OCI-LY1 (cell line): ENCODE measurements at regions not wholly inside any gene's neighbourhood (a gene's known extent, or its start where the extent isn't known, plus 50 kb on each side); places are given as distances from the start of the nearest gene placed in this dataset.

Experiments used
- H2AFZ ChIP-seq: fragments of 200-600 bp; sonication (generic), shearing (Covaris generic); 2 replicates; pipeline ENCODE4 v1.6.0; 2014; ENCODE audit warnings: antibody characterized with exemption, mild to moderate bottlenecking, low read length
- H3F3A ChIP-seq: fragments of 200-600 bp; sonication (generic), shearing (Covaris generic); 2 replicates; pipeline ENCODE4 v1.6.0; 2014; ENCODE audit warnings: mild to moderate bottlenecking, antibody characterized with exemption, low read length, moderate library complexity; ENCODE audit not compliant: insufficient read depth
- H3K27ac ChIP-seq: fragments of 200-600 bp; sonication (generic); 2 replicates; pipeline ENCODE4 v1.5.1; 2014; ENCODE audit warnings: low read length, mixed run types, mild to moderate bottlenecking, low read depth; ENCODE audit not compliant: poor library complexity, severe bottlenecking
- H3K27me3 ChIP-seq: fragments of 200-600 bp; sonication (generic); 2 replicates; pipeline ENCODE4 v1.6.0; 2014; ENCODE audit warnings: antibody characterized with exemption, mild to moderate bottlenecking, low read length, moderate library complexity; ENCODE audit not compliant: insufficient read depth
- H3K36me3 ChIP-seq: fragments of 200-600 bp; sonication (generic); 2 replicates; pipeline ENCODE4 v1.6.1; 2014; ENCODE audit warnings: mild to moderate bottlenecking, antibody characterized with exemption, low read length, moderate library complexity, mixed read lengths; ENCODE audit not compliant: insufficient read depth
- H3K4me1 ChIP-seq: fragments of 200-600 bp; sonication (generic); 2 replicates; pipeline ENCODE4 v1.5.1; 2014; ENCODE audit warnings: mild to moderate bottlenecking, low read length, moderate library complexity; ENCODE audit not compliant: insufficient read depth, severe bottlenecking
- H3K4me2 ChIP-seq: fragments of 200-600 bp; sonication (generic), shearing (Covaris generic); 2 replicates; pipeline ENCODE4 v1.6.1; 2014; ENCODE audit warnings: low read length
- H3K4me3 ChIP-seq: fragments of 200-600 bp; sonication (generic); 2 replicates; pipeline ENCODE4 v1.5.1; 2014; ENCODE audit warnings: low read length, low read depth, mild to moderate bottlenecking, mixed read lengths; ENCODE audit not compliant: poor library complexity, severe bottlenecking
- H3K79me2 ChIP-seq: fragments of 200-600 bp; shearing (Covaris generic); 2 replicates; pipeline ENCODE4 v1.6.1; 2016; ENCODE audit warnings: mixed run types, low read length, mixed read lengths; ENCODE audit not compliant: insufficient read depth
- H3K9ac ChIP-seq: fragments of 200-600 bp; sonication (generic), shearing (Covaris generic); 2 replicates; pipeline ENCODE4 v1.6.1; 2014; ENCODE audit warnings: mild to moderate bottlenecking, low read length, mixed read lengths
- H3K9me2 ChIP-seq: fragments of 200-600 bp; sonication (generic), shearing (Covaris generic); 2 replicates; pipeline ENCODE4 v1.6.1; 2014; ENCODE audit warnings: low read depth, mild to moderate bottlenecking, low read length, mixed read lengths
- H3K9me3 ChIP-seq: fragments of 200-600 bp; shearing (Covaris generic); 2 replicates; pipeline ENCODE4 v1.6.1; 2014; ENCODE audit warnings: low read length, mixed read lengths
- H4K20me1 ChIP-seq: fragments of 200-600 bp; sonication (generic), shearing (Covaris generic); 2 replicates; pipeline ENCODE4 v1.6.0; 2016; ENCODE audit warnings: mild to moderate bottlenecking, low read length; ENCODE audit not compliant: insufficient read depth
- CTCF ChIP-seq: fragments of 200-600 bp; sonication (generic), shearing (Covaris generic); IDR thresholded peaks from 2 replicates; pipeline ENCODE4 v1.5.1; 2017; ENCODE audit warnings: mild to moderate bottlenecking, antibody characterized with exemption, low read length, moderate library complexity, mixed read lengths
- EZH2 ChIP-seq: fragments of 200-600 bp; sonication (generic), shearing (Covaris generic); IDR thresholded peaks from 2 replicates; pipeline ENCODE4 v1.8.0; 2017; ENCODE audit warnings: borderline replicate concordance, mixed run types, mild to moderate bottlenecking, antibody characterized with exemption, low read length, moderate library complexity, mixed read lengths

DNA sequence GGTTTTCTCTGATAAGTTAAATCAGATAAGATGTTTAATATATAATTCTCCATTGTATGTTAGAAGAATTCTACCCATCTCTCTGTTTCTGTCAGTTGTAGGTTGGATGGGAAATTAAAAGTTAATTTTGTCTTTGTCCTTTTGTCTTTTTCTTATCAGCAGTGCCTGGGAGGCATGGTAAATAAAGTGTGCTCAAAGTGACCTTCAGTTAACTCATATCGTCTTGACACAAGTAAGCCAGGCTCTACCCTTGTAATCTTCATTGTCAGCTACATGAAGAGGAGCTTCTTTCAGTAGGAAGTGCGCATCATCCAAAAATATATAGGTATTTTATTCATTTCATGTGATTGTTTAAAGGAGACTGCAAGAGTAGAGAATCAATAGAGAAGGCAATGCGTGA lies 138.9 kb upstream of the NRIP1 start:
- Histone ChIP-seq H3K4me1 (no peaks in the 10 kb centered on the region), H3K4me3 (no peak overlapping the region), H2AFZ (no peak overlapping the region), H3K9ac (no peak overlapping the region), H3F3A (no peaks in the 10 kb centered on the region), H3K4me2 (no peak overlapping the region), H3K79me2 (no peaks in the 10 kb centered on the region), H3K9me2 (no peaks in the 10 kb centered on the region), H3K27ac (no peak overlapping the region), H3K36me3 (no peaks in the 10 kb centered on the region), H3K9me3 (no peaks in the 10 kb centered on the region), H3K27me3 (no peaks in the 10 kb centered on the region), H4K20me1 (no peaks in the 10 kb centered on the region)
- no peak for TF ChIP-seq CTCF
- TF ChIP-seq EZH2: no peak

GRCh38 chr21:15204140-15204969 lies 139.6 kb upstream of the NRIP1 start:
- Histone ChIP-seq H3K9me2 (no peaks in the 10 kb centered on the region), H3K4me1 (no peaks in the 10 kb centered on the region), H3K4me2 (no peak overlapping the region), H3K9me3 (no peaks in the 10 kb centered on the region), H4K20me1 (no peaks in the 10 kb centered on the region), H3K27ac (no peak overlapping the region), H3K27me3 (no peaks in the 10 kb centered on the region), H3K4me3 (no peak overlapping the region), H3K9ac (no peak overlapping the region), H3K36me3 (no peaks in the 10 kb centered on the region), H2AFZ (no peak overlapping the region), H3K79me2 (no peaks in the 10 kb centered on the region), H3F3A (no peaks in the 10 kb centered on the region)
- no peak for TF ChIP-seq EZH2
- no peak for TF ChIP-seq CTCF

- Histone ChIP-seq H3K79me2 (no peaks in the 10 kb centered on the region), H3K36me3 (no peaks in the 10 kb centered on the region), H3K9me3 (no peaks in the 10 kb centered on the region), H3K9me2 (no peaks in the 10 kb centered on the region), H2AFZ (no peak overlapping the region), H3K27me3 (no peaks in the 10 kb centered on the region), H3K4me1 (no peaks in the 10 kb centered on the region), H3K4me3 (no peak overlapping the region), H3F3A (no peaks in the 10 kb centered on the region), H3K27ac (no peak overlapping the region), H4K20me1 (no peaks in the 10 kb centered on the region), H3K4me2 (no peak overlapping the region), H3K9ac (no peak overlapping the region)
- TF ChIP-seq CTCF: no peak
- TF ChIP-seq EZH2: no peak
Measured at GRCh38 chr21:15204970-15205286, 140.1 kb upstream of the NRIP1 start.
